ENCODE measurements at regions not wholly inside any gene's neighbourhood (a gene's known extent, or its start where the extent isn't known, plus 50 kb on each side); places are given as distances from the start of the nearest gene placed in this dataset.

- TF ChIP-seq CTCF (optimal IDR thresholded peaks at IDR 0.05 in 1 of 3, IDR thresholded peaks at IDR 0.05 in 1 of 3, conservative IDR thresholded peaks at IDR 0.05 in 1 of 3; ENCODE audit: extremely low read depth in 1 of 3, insufficient read depth in 2 of 3, low read length in 3 of 3) (no peak), EZH2 (IDR thresholded peaks at IDR 0.05; ENCODE audit: low read length) (no peak)
Observed at GRCh38 chr2:82789851-82790205, 1669.3 kb downstream of the SUCLG1 start.
